SU-DHL-6 (cell line): ENCODE measurements at regions not wholly inside any gene's neighbourhood (a gene's known extent, or its start where the extent isn't known, plus 50 kb on each side); places are given as distances from the start of the nearest gene placed in this dataset.

Experiments
- EZH2phosphoT487 ChIP-seq: fragments of 200-600 bp; sonication (generic), shearing (Covaris generic); conservative IDR thresholded peaks from 2 replicates; pipeline ENCODE4 v1.6.1; 2018; ENCODE audit warnings: mild to moderate bottlenecking, antibody characterized with exemption, low read length, moderate library complexity, mixed read lengths
- TF ChIP-seq, protein P1 (sequence below): fragments of 200-600 bp; sonication (generic); IDR thresholded peaks from one replicate; pipeline ENCODE4 v1.5.1; 2017; ENCODE audit warnings: antibody characterized with exemption, mild to moderate bottlenecking, low read length, moderate library complexity; ENCODE audit not compliant: insufficient read depth, poor library complexity, severe bottlenecking

DNA sequence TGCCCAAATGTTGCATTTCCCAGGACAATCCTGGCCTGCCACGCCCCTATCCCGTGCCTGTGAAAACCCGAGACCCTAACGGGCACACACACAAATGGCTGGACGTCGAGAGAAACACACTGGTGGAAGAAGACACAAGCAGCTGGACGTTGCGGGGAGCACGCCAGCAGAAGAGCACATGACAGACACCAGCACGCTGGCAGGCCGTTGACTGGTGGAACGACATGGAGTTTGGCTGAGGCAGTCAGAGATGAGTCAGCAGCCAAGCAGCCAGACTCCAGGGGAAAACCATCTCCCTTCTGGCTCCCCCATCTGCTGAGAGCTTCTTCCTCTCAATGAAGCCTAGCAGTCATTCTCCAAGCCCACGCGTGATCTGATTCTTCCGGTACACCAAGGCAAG lies 606.7 kb upstream of the LRRC4C start:
- TF ChIP-seq, protein P1, sequence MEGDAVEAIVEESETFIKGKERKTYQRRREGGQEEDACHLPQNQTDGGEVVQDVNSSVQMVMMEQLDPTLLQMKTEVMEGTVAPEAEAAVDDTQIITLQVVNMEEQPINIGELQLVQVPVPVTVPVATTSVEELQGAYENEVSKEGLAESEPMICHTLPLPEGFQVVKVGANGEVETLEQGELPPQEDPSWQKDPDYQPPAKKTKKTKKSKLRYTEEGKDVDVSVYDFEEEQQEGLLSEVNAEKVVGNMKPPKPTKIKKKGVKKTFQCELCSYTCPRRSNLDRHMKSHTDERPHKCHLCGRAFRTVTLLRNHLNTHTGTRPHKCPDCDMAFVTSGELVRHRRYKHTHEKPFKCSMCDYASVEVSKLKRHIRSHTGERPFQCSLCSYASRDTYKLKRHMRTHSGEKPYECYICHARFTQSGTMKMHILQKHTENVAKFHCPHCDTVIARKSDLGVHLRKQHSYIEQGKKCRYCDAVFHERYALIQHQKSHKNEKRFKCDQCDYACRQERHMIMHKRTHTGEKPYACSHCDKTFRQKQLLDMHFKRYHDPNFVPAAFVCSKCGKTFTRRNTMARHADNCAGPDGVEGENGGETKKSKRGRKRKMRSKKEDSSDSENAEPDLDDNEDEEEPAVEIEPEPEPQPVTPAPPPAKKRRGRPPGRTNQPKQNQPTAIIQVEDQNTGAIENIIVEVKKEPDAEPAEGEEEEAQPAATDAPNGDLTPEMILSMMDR, result no peak
- TF ChIP-seq EZH2phosphoT487, result no peak
